HFF-Myc (cell line): ENCODE measurements at regions not wholly inside any gene's neighbourhood (a gene's known extent, or its start where the extent isn't known, plus 50 kb on each side); places are given as distances from the start of the nearest gene placed in this dataset.

Experiments used
- DNase-seq: peaks from one replicate; pipeline ENCODE4 v3.0.0-alpha.2; 2011; ENCODE audit warnings: low read depth; ENCODE audit errors: extremely low read depth
- H3K4me3 ChIP-seq: replicated peaks from 2 replicates; pipeline ENCODE4 v1.5.1; 2011; ENCODE audit warnings: low read depth, mild to moderate bottlenecking, control low read depth, low read length
- TF ChIP-seq, protein P1 (sequence below): IDR thresholded peaks from 2 replicates; pipeline ENCODE4 v1.5.1; 2012; ENCODE audit warnings: mild to moderate bottlenecking, low read depth, low read length, control low read depth; ENCODE audit errors: missing control alignments

DNA sequence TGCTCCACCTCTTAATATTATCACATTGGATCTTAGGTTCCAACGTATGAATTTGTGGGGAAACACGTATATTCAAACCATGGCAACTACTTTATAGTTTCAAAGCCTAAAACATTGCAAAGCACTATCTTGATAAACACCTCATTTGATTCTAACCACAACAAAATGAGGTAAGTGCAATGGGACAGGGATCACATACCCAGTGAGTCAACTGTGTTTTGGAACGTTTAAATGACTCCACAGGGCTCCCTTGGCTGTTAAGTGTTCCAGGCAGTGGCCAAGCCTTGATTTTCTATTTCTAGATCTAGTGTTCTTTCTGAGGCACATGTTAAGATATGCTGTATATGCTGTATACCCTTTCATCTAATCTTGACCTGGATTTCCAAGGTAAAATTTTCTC, 54.5 kb upstream of the C1QTNF7 start:
- DNase-seq: no peak
- H3K4me3 ChIP-seq: no peak overlapping the region
- TF ChIP-seq, protein P1, sequence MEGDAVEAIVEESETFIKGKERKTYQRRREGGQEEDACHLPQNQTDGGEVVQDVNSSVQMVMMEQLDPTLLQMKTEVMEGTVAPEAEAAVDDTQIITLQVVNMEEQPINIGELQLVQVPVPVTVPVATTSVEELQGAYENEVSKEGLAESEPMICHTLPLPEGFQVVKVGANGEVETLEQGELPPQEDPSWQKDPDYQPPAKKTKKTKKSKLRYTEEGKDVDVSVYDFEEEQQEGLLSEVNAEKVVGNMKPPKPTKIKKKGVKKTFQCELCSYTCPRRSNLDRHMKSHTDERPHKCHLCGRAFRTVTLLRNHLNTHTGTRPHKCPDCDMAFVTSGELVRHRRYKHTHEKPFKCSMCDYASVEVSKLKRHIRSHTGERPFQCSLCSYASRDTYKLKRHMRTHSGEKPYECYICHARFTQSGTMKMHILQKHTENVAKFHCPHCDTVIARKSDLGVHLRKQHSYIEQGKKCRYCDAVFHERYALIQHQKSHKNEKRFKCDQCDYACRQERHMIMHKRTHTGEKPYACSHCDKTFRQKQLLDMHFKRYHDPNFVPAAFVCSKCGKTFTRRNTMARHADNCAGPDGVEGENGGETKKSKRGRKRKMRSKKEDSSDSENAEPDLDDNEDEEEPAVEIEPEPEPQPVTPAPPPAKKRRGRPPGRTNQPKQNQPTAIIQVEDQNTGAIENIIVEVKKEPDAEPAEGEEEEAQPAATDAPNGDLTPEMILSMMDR: no peak

DNA sequence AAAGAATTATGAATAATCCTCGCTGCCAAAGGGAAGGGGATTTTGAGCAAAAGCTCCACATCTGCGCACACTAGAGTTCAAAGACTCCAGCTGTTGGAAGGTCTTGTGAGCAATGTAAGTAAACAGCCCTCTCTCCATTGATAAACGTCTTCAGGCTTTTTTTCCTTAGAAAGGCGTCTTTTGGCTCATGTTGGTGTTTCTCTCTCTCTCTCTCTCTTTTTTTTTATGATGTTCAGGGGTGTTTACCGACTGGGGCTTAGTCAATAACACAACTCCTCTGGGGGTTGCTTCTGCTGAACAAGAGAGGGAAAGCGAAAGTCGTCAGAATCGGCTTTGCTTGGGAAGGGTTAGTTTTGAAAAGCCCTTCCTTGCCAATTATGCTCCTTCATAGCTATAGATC, 53.2 kb upstream of the C1QTNF7 start:
- TF ChIP-seq, protein P1: no peak
- DNase-seq: no peak
- H3K4me3 ChIP-seq: peak overlapping the region; percentile 14; the same call in 1 of the 2 replicates

DNA sequence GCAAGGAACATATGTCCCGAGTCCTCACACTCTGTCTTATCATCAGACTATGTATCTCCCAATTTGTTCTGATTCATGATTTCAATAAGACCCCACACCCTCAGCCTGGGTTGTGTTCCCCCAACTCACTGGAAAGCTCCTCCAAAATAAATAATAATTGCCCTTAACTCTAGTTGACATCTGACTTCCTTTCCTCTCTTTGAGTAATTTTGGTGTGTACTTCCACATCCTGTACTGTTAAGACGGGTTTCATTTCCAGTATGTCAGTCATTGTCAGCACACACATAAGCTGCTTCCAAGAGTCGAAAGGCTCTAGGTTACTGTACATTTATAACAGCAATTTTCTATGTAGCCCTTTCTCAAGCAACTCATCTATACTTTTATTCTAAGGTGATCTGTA, 52.2 kb upstream of the C1QTNF7 start:
- H3K4me3 ChIP-seq: no peak overlapping the region
- DNase-seq: no peak
- TF ChIP-seq, protein P1: no peak

DNA sequence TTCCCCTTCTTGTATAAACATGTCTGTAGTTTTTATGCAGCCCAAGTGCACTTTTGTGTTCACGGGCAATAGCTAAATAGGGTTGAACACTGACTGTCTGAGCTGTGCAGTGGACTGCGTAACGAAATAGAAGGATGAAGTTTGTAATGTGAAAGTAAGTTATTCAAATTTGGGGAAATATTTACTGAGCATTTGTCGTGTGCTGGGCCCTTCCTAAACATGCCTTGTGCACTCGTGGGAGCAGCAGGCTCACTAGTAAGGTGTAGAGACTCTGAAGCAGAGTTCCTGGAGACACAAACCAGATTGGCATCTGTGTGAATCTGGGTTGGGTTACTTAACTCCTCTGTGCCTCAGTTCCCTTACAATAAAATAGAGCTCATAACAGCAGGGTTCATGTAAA, 51.7 kb upstream of the C1QTNF7 start:
- no peak for DNase-seq
- no peak overlapping the region for H3K4me3 ChIP-seq
- TF ChIP-seq, protein P1: no peak

DNA sequence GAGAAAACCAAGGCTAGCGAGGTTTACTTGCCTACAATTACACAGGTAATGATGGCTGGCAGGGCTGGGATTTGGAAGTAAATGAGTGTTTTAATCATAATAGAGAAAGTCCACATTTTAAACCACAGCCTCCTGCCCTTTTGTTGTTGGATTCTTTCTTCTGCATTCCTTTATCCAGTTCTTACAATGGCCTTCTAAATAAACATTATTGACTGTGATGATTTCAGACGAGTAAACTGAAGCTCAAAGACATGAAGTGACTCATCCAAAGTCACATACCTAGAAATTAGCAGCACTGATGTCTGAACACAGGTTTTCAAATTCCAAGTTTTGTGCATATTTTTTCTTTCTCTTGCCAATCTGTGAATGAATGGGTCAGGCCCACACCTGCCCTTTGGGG, 51.2 kb upstream of the C1QTNF7 start:
- DNase-seq: no peak
- no peak overlapping the region for H3K4me3 ChIP-seq
- TF ChIP-seq, protein P1: no peak
